Activated T-cell treated with anti-CD3 and anti-CD28 coated beads for 4 hours (primary cell): ENCODE measurements at regions not wholly inside any gene's neighbourhood (a gene's known extent, or its start where the extent isn't known, plus 50 kb on each side); places are given as distances from the start of the nearest gene placed in this dataset.
"Not testable (repeated sequence)": the region's sequence is repeated elsewhere in the genome, so short reads cannot be mapped to it uniquely, and the experiment has no call there.

ENCODE experiments used
- DNase-seq: peaks from one replicate; pipeline ENCODE4 v3.0.0-alpha.2; 2020

DNA sequence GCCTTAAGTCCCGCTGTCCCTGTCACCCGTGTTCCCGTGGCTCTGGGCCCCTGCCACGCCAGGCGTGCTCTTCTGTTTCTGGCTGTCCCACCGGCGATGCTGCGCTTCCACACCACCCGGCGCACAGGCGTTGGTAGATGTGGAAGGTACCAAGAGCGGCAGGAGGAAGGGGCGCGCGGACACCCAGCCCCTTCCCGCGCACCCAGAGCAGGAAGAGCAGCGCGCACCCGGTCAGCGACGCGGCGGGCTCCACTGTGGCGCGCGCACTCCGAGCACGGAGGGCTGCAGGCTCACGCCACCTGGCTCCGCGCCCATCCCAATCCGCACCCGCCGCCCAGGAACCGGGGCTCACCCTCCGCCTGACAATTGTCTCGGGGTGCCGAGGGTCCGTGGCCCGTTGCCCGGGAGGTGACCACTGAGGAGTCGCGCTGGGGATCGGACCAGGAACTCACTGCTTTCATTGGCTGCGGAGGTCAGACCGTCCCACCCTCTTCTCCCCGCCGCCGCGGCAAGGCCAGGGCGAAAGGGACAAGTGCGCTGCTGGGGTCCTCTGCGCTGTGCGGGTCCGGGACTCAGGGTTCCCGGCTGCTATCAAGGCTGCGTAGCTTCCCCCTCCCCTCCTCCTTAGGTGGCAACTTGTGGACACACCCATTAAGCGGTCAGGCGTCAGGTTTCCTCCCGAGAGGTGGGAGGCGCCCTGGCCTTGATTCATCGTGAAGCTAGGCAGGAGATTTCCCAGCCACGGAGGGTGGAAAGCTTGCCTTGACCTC, 121.6 kb upstream of the ZNF92 start:
- no peak for DNase-seq

DNA sequence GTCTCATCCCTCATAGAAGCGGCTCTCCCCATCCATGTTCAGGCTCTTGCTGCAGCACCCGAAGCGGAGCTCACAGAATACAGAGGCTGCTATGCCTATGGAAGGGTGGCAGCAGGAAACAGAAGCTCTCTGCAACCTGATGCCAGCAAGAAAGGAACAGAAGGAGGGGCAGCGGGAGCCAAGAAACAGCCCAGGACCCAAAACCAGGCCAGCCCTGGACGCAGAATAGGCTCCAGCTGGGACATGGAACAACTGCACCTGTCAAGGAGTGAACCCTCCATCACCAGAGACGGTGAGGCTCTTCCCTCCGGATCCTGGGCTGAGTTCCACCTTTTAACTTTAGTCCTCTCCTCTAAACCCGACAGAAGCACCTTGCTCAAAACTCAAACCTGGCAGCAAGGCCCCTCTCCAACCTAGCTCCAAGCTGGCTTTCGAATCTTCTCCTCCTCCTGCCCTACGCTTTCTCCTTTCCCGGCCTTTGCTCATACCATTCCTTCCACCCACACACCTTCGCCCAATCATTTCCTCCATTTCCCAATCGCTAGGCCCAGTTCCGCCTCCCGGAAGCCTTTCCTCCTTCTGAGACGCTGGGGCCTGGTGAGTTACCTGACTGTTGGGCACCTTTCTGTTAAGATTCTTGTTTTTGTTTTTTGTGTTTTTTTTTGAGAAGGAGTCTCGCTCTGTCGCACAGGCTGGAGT, 122.8 kb upstream of the ZNF92 start:
- no peak for DNase-seq

DNA sequence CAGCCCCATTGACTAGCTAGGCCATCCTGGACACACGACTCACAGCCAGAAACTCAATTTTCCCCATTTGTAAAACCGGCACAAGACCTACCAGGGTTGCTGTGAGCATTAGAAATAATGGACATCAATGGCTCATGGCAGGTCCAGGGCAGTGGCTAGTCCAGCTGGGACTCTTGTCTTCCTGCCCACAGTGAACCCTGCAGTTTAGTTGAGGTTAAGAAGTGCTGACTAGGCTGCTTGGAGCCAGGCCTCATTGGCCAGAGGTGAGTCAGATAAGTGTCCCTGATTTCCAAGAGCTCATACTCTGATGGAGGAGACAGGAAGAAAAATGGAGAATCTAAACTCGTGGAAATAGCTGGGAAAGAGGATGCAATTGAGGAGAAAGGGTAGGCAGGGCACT, 123.4 kb upstream of the ZNF92 start:
- no peak for DNase-seq

DNA sequence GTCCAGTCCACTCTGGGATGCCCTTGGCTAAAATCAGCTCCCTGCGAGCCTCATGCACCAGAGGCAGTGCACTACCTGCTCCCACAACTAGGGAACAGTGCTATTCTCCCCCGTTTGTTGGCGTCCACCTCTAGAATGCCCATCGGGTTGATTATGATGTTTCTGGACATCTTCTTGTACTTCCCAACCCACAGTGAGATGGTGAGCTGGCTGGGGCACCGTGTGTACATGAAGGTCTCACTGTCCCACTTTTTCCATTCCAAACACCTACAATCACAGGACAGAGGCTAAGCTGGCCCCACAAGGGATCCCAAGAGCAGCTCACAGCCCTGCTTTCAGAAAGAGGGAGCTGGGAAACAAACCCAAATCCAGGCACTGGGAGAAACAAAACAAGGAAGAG, 126.2 kb upstream of the ZNF92 start:
- DNase-seq, result no peak

DNA sequence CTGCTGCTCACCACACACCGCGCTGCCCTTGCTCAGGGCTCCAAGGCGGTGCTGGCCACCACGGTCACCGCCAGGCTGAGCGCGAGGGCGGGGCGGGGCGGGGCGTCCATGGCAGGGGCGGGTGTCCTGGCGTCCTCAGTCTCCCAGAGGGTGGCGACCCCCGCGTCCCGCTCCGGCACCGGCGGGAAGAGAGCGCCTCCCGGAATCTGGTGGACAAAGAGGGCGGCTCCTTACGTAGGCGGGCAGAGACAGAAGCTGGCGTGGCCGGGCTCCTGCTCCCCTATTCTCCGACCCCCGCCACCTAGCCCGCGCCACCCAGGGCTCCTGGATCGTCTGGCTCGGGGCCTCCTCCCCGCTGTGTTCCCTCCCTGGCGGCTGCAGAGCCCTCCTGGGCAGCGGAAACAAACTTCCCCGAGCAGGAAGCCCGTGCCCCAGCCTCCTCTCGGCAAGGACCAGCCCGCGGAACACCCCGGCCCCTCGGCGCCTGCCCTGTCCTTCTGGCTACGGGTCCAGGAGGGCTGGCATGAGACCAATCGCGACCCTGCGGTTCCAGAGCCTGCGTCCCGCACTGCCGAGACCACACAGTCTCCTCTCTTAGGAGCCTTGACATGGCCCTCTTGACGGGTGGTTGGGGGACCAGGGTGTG, 133.8 kb upstream of the ZNF92 start:
- no peak for DNase-seq

- no peak for DNase-seq
Measured at GRCh38 chr7:65239324-65239706, 134.3 kb upstream of the ZNF92 start.

- DNase-seq, result no peak
Measured at GRCh38 chr7:65238785-65239184, 134.9 kb upstream of the ZNF92 start.

DNA sequence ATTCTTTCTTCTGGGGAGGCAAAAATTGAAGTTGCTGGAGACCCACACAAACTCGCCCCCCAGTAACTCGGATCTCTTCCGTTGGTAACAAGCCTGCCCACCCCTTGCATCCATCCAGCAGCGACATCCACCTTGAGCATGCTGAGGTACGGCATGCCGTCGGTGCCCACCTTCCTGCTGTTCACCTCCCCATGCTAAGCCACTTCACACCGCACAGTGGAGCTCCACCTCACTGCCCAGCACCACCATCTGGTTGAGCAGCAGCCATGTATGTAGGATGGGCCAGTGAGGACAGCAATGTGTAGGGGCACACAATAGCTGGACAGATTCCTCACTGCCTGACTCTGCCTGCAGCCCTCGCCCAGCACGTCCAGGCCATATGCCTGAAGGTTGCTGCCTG, 138.1 kb upstream of the ZNF92 start:
- DNase-seq, result no peak

- no peak for DNase-seq
Measured at GRCh38 chr7:65233409-65234034, 140.1 kb upstream of the ZNF92 start.

DNA sequence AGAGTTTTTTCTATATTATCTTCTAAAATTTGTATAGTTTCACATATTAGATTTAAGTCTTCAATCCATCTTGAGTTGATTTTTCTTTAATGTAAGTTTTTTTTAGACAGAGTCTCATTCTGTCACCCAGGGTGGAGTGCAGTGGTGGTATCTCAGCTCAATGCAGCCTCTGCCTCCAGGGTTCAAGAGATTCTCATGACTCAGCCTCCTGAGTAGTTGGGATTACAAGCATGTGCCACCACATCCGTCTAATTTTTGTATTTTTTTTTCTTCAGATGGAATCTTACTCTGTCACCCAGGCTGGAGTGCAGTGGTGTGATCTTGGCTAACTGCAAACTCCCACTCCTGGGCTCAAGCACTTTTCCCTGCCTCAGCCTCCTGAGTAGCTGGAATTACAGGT, 143.4 kb upstream of the ZNF92 start:
- no peak for DNase-seq

- DNase-seq, result no peak
Measured at GRCh38 chr7:65225422-65226006, 148.1 kb upstream of the ZNF92 start.

- DNase-seq, result no peak
Measured at GRCh38 chr7:65222655-65223054, 151.0 kb upstream of the ZNF92 start.

- DNase-seq, result no peak
Measured at GRCh38 chr7:65221683-65222082, 152.0 kb upstream of the ZNF92 start.

DNA sequence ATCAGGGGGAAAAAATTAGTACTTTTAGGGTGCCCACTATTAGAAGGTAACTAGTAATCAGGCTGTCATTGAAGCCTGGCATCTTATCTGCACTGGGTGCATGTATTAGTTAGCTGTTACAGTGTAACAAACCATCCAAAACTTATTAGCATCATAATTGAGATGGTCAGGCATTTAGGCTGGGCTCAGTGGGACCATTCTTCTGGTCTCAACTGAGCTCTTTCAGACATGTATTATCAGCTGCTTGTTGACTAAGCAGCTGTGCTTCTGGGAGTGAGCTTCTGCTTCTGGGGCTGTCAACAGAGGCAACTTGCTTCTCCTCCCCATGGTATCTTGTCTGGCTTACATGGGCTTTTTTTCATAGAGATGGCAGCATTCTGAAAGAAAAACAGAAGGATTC, 154.0 kb upstream of the ZNF92 start:
- DNase-seq, result no peak

DNA sequence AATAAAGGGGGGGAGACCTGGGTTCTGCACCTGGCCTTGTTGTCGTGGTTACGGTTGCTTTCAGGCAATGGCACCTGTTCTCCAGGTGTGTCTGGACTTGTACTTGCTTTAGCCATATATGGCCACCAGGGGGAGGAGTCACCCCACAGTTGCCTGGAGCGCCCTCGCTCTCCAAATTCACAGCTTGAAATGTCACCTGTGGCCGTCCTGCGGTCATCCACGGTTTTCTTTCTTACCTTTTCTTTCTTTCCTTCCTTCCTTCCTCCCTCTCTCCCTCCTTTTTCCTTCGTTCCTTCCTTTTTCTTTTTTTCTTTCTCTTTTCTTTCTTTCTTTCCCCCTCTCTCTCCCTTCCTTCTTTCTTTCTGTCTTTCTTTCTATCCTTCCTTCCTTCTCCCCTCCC, 157.2 kb upstream of the ZNF92 start:
- peak; percentile 51 for DNase-seq

- not testable (repeated sequence) for DNase-seq
Measured at GRCh38 chr7:65213260-65213659, 160.4 kb upstream of the ZNF92 start.

DNA sequence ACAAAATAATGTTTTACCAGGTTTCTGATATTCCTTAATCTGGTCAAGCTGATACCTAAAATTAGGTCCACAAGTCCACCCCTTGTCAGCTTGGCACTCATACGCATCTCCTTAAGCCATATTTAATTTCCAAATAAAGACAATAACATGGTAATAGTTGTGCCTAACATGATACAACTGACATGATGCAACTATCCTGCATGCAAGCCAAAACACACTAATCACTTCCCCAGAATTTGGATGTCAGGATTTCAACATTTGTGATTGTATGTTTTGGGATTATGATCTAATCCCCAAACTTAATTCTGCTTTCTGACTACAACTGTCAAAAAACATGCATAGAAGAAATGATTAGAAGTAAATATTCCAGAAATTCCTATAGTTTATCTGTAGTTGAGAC, 174.4 kb upstream of the ZNF92 start:
- not testable (repeated sequence) for DNase-seq

DNA sequence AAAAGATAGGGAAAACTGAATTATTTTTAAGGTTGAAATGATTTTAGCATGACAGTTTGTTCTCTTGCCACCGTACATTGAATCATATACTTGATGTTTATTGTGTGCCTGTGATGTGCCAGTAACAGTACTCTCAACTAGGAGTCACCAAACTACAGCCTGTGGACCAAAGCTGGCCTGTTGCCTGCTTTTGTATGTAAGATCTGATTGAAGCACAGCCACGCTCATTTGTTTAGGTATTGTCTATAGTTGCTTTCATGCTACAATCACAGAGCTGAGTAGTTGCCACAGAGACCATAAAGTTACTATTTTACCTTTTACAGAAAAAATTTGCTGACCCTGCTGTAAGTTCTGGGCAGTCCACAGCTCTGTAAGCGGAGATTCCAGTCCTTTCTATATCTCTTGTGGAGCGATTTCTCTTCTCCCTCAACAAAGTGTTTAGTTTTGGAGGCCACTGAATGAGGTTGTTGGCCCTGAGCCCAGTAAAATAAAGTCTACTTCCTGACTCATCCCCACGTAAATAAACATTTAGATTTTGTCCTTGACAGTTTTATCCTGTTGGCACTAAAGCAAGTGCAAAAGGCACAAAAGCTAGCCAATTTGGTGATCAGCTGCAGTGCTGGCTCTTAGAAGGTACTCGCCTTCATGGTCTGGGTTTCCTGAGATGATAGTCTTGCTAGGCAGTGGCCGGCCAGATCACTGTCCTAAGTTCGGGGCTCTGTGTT, 180.2 kb upstream of the ZNF92 start:
- not testable (repeated sequence) for DNase-seq

GRCh38 chr7:65177041-65177440, 170.6 kb upstream of the ERV3-1 start:
- not testable (repeated sequence) for DNase-seq

DNA sequence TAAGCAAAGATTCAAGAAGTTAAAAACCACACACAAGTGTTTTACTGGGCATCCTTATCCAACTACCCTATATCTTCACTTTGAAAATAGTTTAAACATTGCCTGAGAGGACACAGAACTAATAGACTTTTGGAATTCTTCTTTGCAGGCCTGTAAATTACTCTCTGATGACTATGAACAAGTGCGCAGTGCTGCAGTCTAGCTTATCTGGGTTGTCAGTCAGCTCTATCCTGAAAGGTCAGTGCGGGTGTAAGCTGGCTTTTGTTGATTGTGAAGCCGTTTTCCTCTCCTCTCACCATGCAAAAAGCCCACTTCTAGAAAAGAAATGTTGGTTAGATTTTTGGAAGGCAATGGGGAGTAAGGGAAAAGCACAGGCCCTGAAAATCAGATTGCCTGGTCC, 143.6 kb upstream of the ERV3-1 start:
- DNase-seq, result not testable (repeated sequence)

DNA sequence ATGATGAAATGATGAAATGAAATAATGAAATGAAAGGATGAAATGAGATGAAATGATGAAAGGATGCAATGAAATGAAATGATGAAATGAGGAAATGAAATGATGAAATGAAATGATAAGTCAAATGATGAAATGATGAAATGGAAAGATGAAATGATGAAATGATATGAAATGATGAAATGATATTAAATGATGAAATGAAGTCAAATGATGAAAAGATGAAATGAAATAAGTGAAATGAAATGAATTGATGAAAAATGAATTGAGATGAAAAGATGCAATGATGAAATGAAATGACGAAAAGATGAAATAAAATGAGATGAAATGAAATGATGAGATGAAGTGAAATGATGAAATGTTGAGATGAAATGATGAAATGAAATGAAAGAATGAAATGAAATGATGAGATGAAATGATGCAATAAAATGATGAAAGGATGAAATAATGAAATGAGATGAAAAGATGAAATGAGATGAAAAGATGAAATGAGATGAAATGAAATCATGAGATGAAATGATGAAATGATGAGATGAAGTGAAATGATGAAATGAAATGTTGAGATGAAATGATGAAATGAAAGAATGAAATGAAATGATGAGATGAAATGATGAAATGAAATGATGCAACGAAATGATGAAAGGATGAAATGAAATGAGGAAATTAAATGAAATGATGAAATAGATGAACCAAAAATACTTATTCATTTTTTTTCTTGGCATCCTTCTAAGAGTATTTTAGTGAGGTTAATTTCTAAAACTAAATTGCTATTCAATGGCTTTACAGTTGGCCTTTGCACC, 139.8 kb upstream of the ERV3-1 start:
- not testable (repeated sequence) for DNase-seq

DNA sequence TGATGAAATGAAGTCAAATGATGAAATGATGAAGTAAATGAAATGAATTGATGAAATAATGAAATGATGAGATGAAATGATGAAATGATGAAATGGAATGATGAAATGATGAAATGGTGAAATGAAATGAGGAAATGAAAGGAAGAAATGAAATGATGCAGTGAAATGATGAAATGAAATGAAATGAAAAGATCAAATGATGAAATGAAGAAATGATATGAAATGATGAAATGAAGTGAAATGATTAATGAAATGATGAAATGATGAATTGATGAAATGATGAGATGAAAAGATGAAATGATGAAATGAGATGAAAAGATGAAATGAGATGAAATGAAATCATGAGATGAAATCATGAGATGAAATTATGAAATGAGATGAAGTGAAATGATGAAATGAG, 139.2 kb upstream of the ERV3-1 start:
- not testable (repeated sequence) for DNase-seq
